Smooth muscle cell (in vitro differentiated cells): ENCODE measurements at regions not wholly inside any gene's neighbourhood (a gene's known extent, or its start where the extent isn't known, plus 50 kb on each side); places are given as distances from the start of the nearest gene placed in this dataset.

ENCODE experiments used
- DNase-seq: peaks from one replicate; lab custom pipeline; 2025; ENCODE audit not compliant: unreplicated experiment; lab: John Stamatoyannopoulos, UW
- H2AFZ ChIP-seq: fragments of 200-600 bp; sonication (generic); 2 replicates; pipeline ENCODE4 v1.6.0; 2016; ENCODE audit warnings: antibody characterized with exemption, low read depth, mild to moderate bottlenecking
- H3F3A ChIP-seq: fragments of 200-600 bp; sonication (generic); 2 replicates; pipeline ENCODE4 v1.6.0; 2017; ENCODE audit warnings: antibody characterized with exemption, low read depth
- H3K27ac ChIP-seq: fragments of 200-600 bp; sonication (generic); 2 replicates; pipeline ENCODE4 v1.5.1; 2016; ENCODE audit warnings: low read depth, mild to moderate bottlenecking
- H3K27me3 ChIP-seq: fragments of 200-600 bp; sonication (generic); 2 replicates; pipeline ENCODE4 v1.6.1; 2016; ENCODE audit warnings: low read depth, mild to moderate bottlenecking
- H3K36me3 ChIP-seq: fragments of 200-600 bp; sonication (generic); 2 replicates; pipeline ENCODE4 v1.5.1; 2016; ENCODE audit warnings: low read depth
- H3K4me1 ChIP-seq: fragments of 200-600 bp; sonication (generic); 2 replicates; pipeline ENCODE4 v1.5.1; 2016; ENCODE audit warnings: low read depth
- H3K4me2 ChIP-seq: fragments of 200-600 bp; sonication (generic); 2 replicates; pipeline ENCODE4 v1.6.0; 2016; ENCODE audit warnings: mild to moderate bottlenecking
- H3K4me3 ChIP-seq: fragments of 200-600 bp; sonication (generic); 2 replicates; pipeline ENCODE4 v1.5.1; 2016; ENCODE audit warnings: mild to moderate bottlenecking
- H3K79me2 ChIP-seq: fragments of 200-600 bp; sonication (generic); 2 replicates; pipeline ENCODE4 v1.6.0; 2016; ENCODE audit warnings: low read depth, mild to moderate bottlenecking
- H3K9ac ChIP-seq: fragments of 200-600 bp; sonication (generic); 2 replicates; pipeline ENCODE4 v1.6.0; 2016; ENCODE audit warnings: low read depth
- H3K9me3 ChIP-seq: fragments of 200-600 bp; sonication (generic); replicated peaks from 2 replicates; pipeline ENCODE4 v1.5.1; 2016; ENCODE audit warnings: low read depth
- H4K20me1 ChIP-seq: fragments of 200-600 bp; sonication (generic); 2 replicates; pipeline ENCODE4 v1.6.0; 2016; ENCODE audit warnings: low read depth
- CTCF ChIP-seq: fragments of 200-600 bp; sonication (generic); IDR thresholded peaks from 2 replicates; pipeline ENCODE4 v1.5.1; 2017; ENCODE audit warnings: borderline replicate concordance, mild to moderate bottlenecking, antibody characterized with exemption; ENCODE audit not compliant: insufficient read depth, poor library complexity, severe bottlenecking
- WGBS: methylation state at CpG from one replicate; pipeline ENCODE4 v1.1.7; 2016; ENCODE audit warnings: low lambda C conversion rate; 5-methylcytosine and 5-hydroxymethylcytosine counted together

DNA sequence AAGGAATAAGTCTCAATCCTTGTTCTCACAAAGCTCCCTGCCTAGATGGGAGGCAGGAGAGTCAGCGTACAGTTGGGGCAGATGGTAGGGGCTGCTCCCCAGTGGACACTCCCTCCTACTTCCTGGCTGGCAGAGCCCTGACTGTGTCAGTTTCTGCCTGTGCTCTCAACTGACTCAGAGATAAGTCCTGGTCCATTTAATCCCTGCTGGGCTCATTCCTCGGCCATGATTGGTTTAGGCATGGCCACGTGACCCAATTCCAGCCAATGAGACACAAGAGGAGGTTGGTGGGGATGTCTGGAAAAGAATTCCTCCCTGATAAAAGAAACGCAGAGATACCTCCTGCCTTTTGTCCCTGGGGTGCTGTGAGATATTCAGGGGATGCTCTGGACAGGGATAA lies 118.1 kb upstream of the SLC6A11 start:
- no peak for TF ChIP-seq CTCF
- Histone ChIP-seq H3K4me2 (no peak overlapping the region), H3K9ac (no peak overlapping the region), H3K79me2 (no peaks in the 10 kb centered on the region), H3F3A (no peaks in the 10 kb centered on the region), H4K20me1 (no peaks in the 10 kb centered on the region), H3K27ac (no peak overlapping the region), H3K27me3 (peaks cover 26% of the 10 kb centered on the region), H3K4me1 (no peaks in the 10 kb centered on the region), H3K9me3 (no peaks in the 10 kb centered on the region), H3K36me3 (no peaks in the 10 kb centered on the region), H3K4me3 (no peak overlapping the region), H2AFZ (no peak overlapping the region)
- WGBS: 58% methylated on average over 4 of the region's 4 CpGs
- DNase-seq: no peak

GRCh38 chr3:10700821-10701220 lies 115.2 kb upstream of the SLC6A11 start:
- no peaks in the 10 kb centered on the region for H3K9me3 ChIP-seq
- no peaks in the 10 kb centered on the region for H3K4me1 ChIP-seq
- H3K79me2 ChIP-seq: no peaks in the 10 kb centered on the region
- H3K4me3 ChIP-seq: no peak overlapping the region
- H4K20me1 ChIP-seq: no peaks in the 10 kb centered on the region
- no peaks in the 10 kb centered on the region for H3F3A ChIP-seq
- H3K27ac ChIP-seq: no peak overlapping the region
- H3K36me3 ChIP-seq: no peaks in the 10 kb centered on the region
- no peak for DNase-seq
- no peak overlapping the region for H2AFZ ChIP-seq
- no peak overlapping the region for H3K9ac ChIP-seq
- TF ChIP-seq CTCF: no peak
- H3K4me2 ChIP-seq: no peak overlapping the region
- H3K27me3 ChIP-seq: peaks cover 48% of the 10 kb centered on the region
- WGBS: 96% methylated on average over 2 of the region's 2 CpGs

GRCh38 chr3:10702961-10703740 lies 112.9 kb upstream of the SLC6A11 start:
- no peaks in the 10 kb centered on the region for H3F3A ChIP-seq
- TF ChIP-seq CTCF: no peak
- no peaks in the 10 kb centered on the region for H3K9me3 ChIP-seq
- no peak overlapping the region for H2AFZ ChIP-seq
- H3K27me3 ChIP-seq: peaks cover 69% of the 10 kb centered on the region
- no peak overlapping the region for H3K9ac ChIP-seq
- H3K4me2 ChIP-seq: no peak overlapping the region
- no peaks in the 10 kb centered on the region for H4K20me1 ChIP-seq
- no peaks in the 10 kb centered on the region for H3K4me1 ChIP-seq
- H3K36me3 ChIP-seq: no peaks in the 10 kb centered on the region
- H3K4me3 ChIP-seq: no peak overlapping the region
- 37% methylated on average over 14 of the region's 14 CpGs for WGBS
- H3K79me2 ChIP-seq: no peaks in the 10 kb centered on the region
- DNase-seq: no peak
- no peak overlapping the region for H3K27ac ChIP-seq

GRCh38 chr3:10703875-10704274 lies 112.2 kb upstream of the SLC6A11 start:
- no peak overlapping the region for H3K27ac ChIP-seq
- DNase-seq: no peak
- WGBS: 43% methylated on average over 5 of the region's 5 CpGs
- no peak overlapping the region for H3K4me2 ChIP-seq
- peaks cover 77% of the 10 kb centered on the region for H3K27me3 ChIP-seq
- TF ChIP-seq CTCF: peak; percentile 40
- no peaks in the 10 kb centered on the region for H4K20me1 ChIP-seq
- H3F3A ChIP-seq: no peaks in the 10 kb centered on the region
- no peaks in the 10 kb centered on the region for H3K79me2 ChIP-seq
- no peaks in the 10 kb centered on the region for H3K9me3 ChIP-seq
- no peaks in the 10 kb centered on the region for H3K4me1 ChIP-seq
- H3K9ac ChIP-seq: no peak overlapping the region
- no peak overlapping the region for H3K4me3 ChIP-seq
- H3K36me3 ChIP-seq: no peaks in the 10 kb centered on the region
- H2AFZ ChIP-seq: no peak overlapping the region
